Osteocyte (in vitro differentiated cells): ENCODE measurements at regions not wholly inside any gene's neighbourhood (a gene's known extent, or its start where the extent isn't known, plus 50 kb on each side); places are given as distances from the start of the nearest gene placed in this dataset.

Experiments
- DNase-seq: peaks from one replicate; pipeline ENCODE4 v3.0.0; 2021; ENCODE audit warnings: mixed read lengths; ENCODE audit not compliant: unreplicated experiment; ENCODE audit errors: extremely low spot score
- H3K27ac Mint-ChIP-seq: one replicate; pipeline ENCODE4 v1.8.0; 2021; ENCODE audit warnings: mild to moderate bottlenecking, mixed read lengths; ENCODE audit not compliant: unreplicated experiment
- H3K27me3 Mint-ChIP-seq: one replicate; pipeline ENCODE4 v1.8.0; 2021; ENCODE audit warnings: mixed read lengths; ENCODE audit not compliant: unreplicated experiment
- H3K36me3 Mint-ChIP-seq: one replicate; pipeline ENCODE4 v1.8.0; 2021; ENCODE audit warnings: mixed read lengths; ENCODE audit not compliant: unreplicated experiment
- H3K4me1 Mint-ChIP-seq: one replicate; pipeline ENCODE4 v1.8.0; 2021; ENCODE audit warnings: mixed read lengths; ENCODE audit not compliant: unreplicated experiment
- H3K4me3 Mint-ChIP-seq: one replicate; pipeline ENCODE4 v1.8.0; 2021; ENCODE audit warnings: mild to moderate bottlenecking, moderate library complexity, mixed read lengths; ENCODE audit not compliant: unreplicated experiment
- H3K9me3 Mint-ChIP-seq: one replicate; pipeline ENCODE4 v1.8.0; 2021; ENCODE audit warnings: mixed read lengths; ENCODE audit not compliant: unreplicated experiment
- CTCF ChIP-seq: fragments of 200-600 bp; sonication (generic); IDR thresholded peaks from 2 replicates; pipeline ENCODE4 v1.5.0; 2021; ENCODE audit warnings: antibody characterized with exemption, mild to moderate bottlenecking, moderate library complexity

- H3K4me1 Mint-ChIP-seq: no peaks in the 10 kb centered on the region
- no peaks in the 10 kb centered on the region for H3K36me3 Mint-ChIP-seq
- peaks cover 22% of the 10 kb centered on the region for H3K27me3 Mint-ChIP-seq
- H3K27ac Mint-ChIP-seq: no peak overlapping the region
- DNase-seq: no peak
- no peaks in the 10 kb centered on the region for H3K9me3 Mint-ChIP-seq
- no peak overlapping the region for H3K4me3 Mint-ChIP-seq
- no peak for TF ChIP-seq CTCF
Observed at GRCh38 chr5:68793074-68793473, 300.7 kb upstream of the SLC30A5 start.

- no peaks in the 10 kb centered on the region for H3K36me3 Mint-ChIP-seq
- DNase-seq: no peak
- no peak overlapping the region for H3K27ac Mint-ChIP-seq
Observed at GRCh38 chr5:68793993-68794392, 299.8 kb upstream of the SLC30A5 start.

GRCh38 chr5:68795190-68795589 lies 298.6 kb upstream of the SLC30A5 start:
- Mint-ChIP-seq H3K27me3 (peaks cover 17% of the 10 kb centered on the region), H3K9me3 (no peaks in the 10 kb centered on the region), H3K27ac (no peak overlapping the region), H3K4me3 (no peak overlapping the region), H3K4me1 (no peaks in the 10 kb centered on the region), H3K36me3 (no peaks in the 10 kb centered on the region)
- DNase-seq: no peak
- no peak for TF ChIP-seq CTCF

More at GRCh38 chr5:68793993-68794392, 299.8 kb upstream of the SLC30A5 start:
- H3K9me3 Mint-ChIP-seq: no peaks in the 10 kb centered on the region
- H3K27me3 Mint-ChIP-seq: peaks cover 22% of the 10 kb centered on the region
- H3K4me3 Mint-ChIP-seq: no peak overlapping the region
- H3K4me1 Mint-ChIP-seq: no peaks in the 10 kb centered on the region
- no peak for TF ChIP-seq CTCF

- no peak for DNase-seq
- H3K27me3 Mint-ChIP-seq: peaks cover 10% of the 10 kb centered on the region
- no peaks in the 10 kb centered on the region for H3K9me3 Mint-ChIP-seq
- no peaks in the 10 kb centered on the region for H3K4me1 Mint-ChIP-seq
- no peak overlapping the region for H3K4me3 Mint-ChIP-seq
- TF ChIP-seq CTCF: no peak
- H3K27ac Mint-ChIP-seq: no peak overlapping the region
- no peaks in the 10 kb centered on the region for H3K36me3 Mint-ChIP-seq
Observed at GRCh38 chr5:68798877-68799843, 294.7 kb upstream of the SLC30A5 start.

- peaks cover 13% of the 10 kb centered on the region for H3K27me3 Mint-ChIP-seq
- H3K27ac Mint-ChIP-seq: no peak overlapping the region
Observed at GRCh38 chr5:68802430-68802829, 291.4 kb upstream of the SLC30A5 start.

More at GRCh38 chr5:68802430-68802829, 291.4 kb upstream of the SLC30A5 start:
- no peak for TF ChIP-seq CTCF
- Mint-ChIP-seq H3K36me3 (no peaks in the 10 kb centered on the region), H3K4me1 (no peaks in the 10 kb centered on the region), H3K4me3 (no peak overlapping the region), H3K9me3 (peaks cover 17% of the 10 kb centered on the region)
- no peak for DNase-seq
